Dedifferentiated amniotic fluid mesenchymal stem cell (primary cell): ENCODE measurements at regions not wholly inside any gene's neighbourhood (a gene's known extent, or its start where the extent isn't known, plus 50 kb on each side); places are given as distances from the start of the nearest gene placed in this dataset.
"Not testable (repeated sequence)": the region's sequence is repeated elsewhere in the genome, so short reads cannot be mapped to it uniquely, and the experiment has no call there.

Experiments used
- DNase-seq: peaks from one replicate; pipeline ENCODE4 v3.0.0-alpha.2; 2016; ENCODE audit errors: extremely low spot score

DNA sequence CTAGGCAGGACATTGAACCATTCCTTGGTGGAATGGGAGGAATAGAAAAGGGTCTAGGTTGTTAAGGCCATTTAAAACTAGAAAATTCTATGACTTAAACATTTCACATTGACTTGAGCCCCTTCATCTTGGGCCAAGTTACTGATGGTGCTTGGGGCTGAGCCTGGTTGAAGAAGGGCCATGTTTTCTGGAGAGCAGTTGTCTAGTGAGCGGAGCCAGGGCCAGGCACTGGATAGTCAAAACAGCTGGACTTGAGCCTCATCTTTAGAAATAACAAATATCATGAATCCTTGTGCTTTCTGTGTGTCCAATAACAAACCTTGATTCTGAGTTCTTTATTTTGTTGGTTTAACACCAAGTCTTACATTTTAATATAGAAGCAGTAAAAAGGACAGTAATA lies 134.6 kb upstream of the TCF21 start:
- no peak for DNase-seq

DNA sequence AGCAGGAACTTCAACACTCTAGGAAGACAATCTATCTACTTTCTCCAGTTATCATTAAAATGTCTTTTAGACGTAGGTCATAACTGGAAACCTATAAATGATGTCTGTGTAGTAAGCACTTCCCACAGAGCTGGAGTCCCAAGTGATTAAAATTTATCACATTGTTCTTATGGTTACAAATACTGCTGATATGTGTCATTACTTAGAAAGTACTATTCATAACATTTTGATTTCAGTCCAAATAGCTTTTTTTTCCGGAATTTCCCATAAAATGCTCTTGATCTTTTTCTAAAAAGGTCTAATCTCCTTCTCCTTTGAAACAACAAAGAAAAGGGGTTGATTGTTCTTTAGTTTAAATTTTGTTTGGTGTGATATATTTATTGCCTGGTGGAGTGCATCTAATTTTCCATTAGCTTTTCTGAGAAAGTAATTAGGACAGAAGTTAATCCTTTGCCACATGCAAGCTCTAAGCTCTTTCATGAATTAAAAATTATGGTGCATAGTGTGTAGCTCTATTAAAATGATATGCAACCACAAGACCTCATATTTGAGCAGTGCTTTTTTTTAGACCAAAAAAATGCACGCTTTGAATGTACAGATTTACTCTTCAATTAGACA lies 132.7 kb upstream of the TCF21 start:
- DNase-seq, result no peak

DNA sequence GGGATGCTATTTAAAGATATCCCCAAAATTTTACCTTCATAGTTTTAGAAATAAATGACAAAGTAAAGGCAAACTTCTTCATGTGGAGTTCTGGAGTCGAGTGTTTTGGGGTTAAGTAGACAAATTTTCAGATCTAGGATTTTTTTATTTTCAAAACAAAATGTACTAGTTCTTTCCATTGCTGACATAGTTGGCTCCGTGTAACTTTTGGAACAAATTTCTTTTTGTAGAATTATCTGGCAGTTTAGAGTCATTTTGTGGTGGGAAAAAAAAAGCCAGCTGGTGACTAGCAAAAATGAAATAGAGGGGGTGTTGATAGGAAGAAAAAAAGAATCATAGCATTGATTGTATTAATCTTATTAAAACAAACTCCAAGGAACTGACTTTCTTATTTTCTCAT lies 131.6 kb upstream of the TCF21 start:
- no peak for DNase-seq

DNA sequence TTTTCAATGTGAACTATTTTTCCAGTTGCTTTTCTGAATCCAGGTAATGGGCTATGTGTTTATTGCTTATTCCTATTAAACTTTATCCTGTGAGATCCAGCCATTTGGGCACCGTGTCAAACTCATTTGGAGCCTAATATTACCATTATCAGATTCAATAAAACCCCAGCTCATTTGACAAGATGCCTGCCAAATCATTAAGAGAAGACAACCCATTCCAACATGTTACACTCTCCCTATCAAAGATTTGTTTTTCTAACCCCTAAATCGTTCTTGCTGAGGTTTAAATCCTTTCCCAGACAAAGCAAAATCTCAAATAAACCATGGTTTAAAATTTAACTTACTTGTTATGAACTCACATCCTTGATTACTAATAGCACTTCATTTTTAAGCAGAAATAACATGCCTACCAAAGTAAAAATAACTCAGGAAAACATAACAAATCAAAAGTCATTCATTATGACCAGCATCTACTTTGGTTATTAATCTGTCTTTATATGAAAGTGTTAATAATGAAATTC lies 130.0 kb upstream of the TCF21 start:
- no peak for DNase-seq

DNA sequence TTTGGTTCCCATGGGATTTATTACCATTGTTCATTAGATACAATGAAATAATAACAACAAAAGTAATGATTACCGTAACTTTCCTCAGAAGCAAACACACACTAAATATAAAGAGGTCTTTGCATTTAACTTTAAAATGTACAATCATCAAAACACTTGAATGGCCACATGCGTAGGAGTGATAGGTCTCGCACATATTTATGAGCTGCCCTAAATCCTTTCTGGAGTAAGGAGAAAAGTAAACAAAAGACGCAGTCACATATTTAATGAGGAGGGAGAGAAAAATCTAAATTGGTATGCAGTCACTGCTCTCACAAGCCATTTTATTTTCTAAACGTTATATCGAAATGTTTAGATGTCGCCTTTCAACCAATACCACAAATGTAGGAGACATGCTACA lies 129.4 kb upstream of the TCF21 start:
- no peak for DNase-seq

DNA sequence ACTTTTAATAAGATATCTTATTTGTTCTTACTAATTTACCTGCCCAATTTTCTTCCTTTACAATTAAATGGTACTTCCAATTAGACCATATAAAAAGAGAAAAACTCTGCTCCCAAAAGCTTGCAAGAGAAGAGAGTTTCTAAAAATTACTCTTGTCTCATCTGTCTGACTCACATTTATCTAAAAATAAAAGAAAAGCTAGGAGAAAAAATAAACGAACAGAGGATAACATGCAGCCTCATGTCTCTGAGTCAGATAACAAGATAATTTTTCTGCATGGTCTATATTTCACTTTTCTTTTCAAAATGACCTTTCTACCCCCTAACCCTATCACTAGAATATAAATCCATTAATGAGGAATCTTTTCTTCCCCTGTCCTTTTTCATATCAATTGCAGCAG lies 127.2 kb upstream of the TCF21 start:
- DNase-seq, result peak; percentile 66

DNA sequence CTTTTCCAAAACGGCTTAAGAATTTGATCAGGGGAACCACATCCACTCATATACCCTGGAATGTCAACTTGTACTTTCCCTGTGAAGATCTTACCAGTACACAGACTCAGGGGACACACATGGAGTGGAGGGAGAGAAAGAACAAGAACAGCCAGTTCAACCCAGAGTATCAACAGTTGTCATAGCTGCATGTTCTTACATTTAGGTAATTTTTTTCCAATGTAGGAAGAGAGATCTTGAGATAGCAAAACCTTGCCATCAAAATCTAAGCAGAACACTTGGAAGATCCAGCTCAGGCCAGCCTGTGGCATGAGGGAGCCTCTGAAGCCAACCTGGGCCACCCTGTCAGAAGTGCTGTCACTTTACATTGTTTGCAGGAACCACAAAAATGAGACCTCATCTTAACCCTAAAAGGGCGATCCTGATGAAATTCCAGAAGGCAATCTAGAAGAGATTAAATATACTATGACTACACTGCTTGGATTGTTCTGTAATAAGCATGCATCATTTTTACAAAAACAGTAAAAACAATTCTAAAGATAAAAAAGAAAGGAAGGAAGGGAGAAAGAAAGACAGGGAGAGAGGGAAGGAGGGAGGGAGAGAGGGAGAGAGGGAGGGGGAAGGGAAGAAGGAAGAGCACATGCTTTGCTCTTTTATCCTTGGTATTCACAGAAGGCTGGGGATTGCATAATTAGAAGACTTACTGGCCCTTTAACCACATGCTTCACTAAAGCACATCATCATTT lies 124.7 kb upstream of the TCF21 start:
- DNase-seq, result peak; percentile 67

DNA sequence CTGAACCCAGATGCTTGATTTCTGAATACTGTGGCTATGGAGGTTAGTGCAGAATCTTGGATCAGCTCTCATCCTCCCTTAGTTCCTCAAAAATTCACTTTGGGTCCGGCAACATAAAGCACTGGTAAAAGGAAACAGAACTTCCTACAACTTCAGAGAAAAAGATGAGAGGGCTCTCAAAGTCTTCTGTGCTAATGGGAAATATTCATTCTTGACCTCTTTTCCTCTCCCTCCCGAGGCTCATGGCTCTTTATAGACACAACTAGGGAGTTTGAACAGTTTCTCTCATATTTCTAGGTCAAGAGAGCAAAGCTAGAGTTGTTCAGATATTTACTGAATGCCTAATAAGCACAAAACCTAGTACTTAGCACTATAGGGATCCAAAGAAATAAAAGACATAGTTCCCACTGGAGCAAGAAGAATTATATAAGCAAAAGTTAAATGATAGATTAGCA lies 124.1 kb upstream of the TCF21 start:
- no peak for DNase-seq

DNA sequence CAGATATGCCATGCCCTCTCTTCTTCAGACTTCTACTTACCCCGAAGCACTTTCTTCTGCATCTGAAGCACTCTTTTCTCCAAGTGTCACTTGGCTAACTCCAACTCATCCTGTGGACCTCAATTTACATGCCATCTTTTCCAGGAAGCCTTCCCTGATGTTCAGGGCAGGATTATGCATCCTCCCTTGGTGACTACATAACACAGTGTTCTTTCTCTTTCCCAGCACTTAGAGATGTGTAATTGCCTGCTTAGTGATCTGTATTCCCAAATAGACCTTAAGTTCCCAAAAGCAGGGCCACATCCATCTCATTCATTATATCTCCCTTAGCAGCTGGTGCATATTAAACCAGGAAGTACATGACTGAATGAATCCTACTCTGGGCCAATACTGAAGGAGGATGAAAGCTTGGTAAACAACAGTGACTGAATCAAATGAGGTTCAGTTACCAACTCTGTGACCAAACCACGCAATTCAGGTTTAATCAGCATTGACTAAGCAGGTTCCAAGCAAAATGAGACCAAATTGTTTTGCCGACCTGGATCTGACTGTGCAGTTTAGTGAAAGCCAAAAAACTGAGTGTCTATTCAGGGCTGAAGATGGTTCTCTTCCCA lies 121.4 kb upstream of the TCF21 start:
- no peak for DNase-seq

DNA sequence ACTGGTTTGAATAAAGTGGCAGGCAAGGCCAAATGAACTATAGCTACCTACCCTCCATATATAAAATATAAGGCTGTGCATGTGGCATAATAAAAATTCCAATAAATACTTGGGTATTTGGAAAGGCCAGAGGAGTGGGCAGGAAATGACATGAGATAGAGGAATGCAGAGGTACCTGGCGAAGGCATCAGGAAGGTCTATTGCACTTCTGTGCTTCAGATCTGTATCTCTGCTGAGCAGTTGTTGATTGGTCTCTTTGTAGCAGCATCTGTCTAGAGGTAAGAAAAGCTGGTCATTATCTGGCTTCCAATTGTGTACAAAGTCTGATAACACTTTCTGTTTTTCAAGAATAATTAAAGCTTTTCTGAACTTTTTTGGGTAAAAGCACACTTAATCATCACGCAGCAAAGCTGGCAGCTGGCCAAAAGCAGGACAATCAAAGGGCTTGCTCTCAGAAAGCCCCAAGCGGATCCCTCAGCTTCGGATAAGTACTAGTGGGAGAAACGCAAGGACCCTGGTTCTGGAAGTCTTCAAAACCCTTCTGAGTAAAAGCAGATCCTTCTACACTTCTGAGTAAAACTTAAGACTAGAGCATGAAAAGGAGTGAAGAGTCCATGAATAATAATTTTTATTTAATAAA lies 120.1 kb upstream of the TCF21 start:
- no peak for DNase-seq

DNA sequence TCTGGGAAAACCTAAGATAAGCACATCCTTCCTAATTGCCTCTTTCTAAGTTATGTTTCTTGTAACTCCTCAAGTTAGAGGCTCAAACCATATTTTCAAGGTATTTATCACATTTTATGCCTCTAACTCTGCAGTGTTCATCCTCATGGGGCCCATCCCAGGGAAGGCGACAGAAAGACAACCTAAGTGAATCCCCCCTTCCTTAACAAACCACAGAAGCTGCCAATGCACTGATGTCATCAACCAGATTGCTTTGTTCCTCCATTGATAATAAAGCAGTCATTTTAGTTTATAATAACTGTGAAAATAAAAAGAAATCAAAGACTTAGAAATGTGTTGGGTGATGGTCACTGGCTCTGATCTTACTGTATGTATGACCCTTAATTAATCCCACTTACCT lies 119.5 kb upstream of the TCF21 start:
- no peak for DNase-seq

DNA sequence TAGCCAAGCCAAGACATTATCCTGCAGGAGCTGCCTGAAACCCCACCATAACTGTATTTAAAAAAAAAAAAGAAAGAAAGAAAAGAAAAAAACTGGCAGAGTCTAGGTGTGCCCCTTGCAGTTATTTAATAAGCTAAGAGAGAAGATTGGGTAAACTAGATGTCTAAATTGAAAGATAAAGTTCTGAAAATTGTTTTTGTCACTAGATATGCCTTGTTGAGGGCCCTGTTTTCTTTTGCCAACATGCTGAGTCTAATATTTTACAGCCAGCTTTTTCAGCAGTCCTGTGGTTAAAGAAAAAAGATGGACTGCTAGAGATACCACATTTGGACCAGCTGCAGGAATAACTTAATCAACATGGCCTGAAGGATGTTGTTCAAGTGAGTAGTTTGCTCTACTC lies 116.3 kb upstream of the TCF21 start:
- no peak for DNase-seq

DNA sequence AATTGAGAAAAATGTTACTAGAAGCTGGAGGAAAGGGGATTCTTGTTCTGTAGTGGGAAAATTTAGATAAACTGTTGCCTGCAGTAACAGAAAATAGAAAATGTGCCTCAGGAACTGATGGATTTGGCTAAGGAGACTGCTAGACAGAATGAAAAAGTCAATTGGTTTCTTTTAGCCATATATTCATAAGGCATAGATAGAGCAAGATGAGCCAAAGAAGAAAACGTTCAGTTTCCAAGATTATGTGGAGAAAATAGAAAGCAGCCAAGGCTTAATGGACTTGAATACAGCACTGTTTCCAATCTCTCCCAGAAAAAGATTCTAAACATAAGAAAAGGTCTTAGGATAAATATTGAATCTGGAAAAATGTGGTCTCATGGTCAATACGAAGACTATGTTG lies 115.1 kb upstream of the TCF21 start:
- no peak for DNase-seq

DNA sequence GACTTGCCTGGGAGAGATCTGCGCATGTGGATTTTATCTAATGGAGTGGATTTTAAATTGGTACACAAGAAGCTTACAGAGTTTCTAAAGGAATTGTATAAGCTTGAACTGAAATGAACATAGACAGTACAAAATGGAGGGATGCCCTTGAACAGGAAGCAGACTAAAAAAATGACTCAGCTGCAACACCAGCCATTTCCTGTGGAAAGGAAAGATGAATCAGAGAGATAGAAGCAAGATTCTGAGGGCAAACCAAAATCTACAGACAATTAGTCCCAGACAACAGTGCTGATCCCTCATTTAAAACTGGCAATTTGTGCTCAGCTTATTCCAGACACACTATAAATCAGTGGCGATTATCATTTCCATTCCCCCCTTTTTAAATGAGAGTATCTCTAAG lies 114.6 kb upstream of the TCF21 start:
- DNase-seq, result no peak

DNA sequence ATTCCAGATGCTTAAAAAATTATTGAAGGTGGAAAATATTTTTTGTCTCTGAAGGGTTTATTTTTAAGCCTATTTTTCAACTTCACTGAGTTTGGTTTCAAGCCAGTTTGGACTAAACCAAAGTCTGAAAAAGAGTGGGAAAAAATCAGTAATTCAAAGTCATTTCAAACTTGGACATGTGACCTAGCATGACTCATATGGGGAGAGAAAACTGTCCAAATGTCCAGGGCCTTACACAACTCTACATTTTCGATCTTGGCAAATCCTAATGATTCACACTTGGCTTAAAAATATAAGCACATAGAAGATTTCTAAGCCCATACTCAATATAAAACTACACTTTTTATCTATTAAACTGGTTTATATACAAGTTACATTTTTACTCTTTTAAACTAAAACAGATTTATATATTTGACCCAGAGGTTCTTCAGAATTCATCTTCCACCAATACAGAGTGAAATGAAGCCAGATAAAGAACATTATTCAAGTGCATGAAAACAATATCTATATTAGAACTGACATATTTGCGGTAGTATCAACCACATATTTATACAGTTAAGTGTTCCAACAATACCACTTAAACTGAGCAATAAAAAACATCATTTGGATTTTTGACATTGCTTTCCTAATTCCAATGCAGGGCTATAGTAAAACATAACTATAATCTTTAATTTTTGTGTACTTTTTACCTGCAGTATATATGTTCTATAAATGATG lies 110.3 kb upstream of the TCF21 start:
- peak; percentile 89 for DNase-seq

DNA sequence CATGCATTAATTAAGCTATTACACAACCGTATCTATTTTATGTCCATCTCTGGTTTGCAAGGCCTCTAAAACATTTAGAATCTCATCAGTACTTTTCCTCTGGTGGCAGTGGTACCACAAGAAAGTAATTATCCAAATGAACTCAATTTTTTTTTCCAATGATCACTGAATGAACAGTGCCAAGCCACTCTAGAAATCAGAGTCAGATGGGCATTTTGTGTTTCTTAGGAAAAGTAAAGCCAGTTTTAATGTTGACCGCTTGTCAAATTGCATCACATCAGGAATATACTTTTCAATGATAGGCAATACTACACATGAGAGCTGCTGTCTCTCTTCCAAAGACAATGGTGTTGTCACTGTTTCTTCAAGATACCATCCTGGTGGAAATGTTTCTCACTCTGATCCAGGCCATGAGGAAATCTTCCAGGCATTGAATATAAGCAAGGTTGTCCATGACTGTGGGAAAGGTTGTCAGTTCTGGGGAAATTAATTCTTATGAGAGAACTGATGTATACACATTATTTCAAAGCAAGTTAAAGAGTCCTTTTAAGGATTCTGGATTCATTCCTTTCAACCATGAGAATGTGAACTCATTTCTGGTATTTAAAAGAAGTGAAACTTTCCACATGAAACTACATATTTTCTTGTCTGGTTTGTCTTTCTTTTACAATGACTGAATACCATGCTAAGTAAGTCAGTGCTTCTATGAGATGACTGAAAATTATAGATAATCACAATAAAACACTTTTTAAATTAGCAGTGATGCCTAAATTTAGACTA lies 108.8 kb upstream of the TCF21 start:
- DNase-seq, result peak; percentile 26

DNA sequence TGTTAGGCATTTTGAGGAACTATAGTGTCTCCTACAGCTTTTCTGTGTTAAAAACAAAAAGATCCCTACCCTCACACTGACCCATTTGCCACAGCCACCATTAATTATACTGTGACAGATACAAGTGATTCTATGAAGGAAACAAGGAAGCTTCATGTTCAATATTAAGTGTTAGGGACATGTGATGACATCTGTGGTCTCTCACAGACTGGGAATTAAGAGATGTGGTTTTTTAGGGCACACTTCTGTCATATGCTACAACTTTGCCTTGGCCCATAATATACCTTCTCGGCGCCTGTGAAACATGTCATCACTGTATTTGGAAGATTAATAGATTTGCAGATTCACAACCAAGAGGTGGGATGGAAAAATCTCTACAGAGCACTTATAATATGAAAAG lies 102.9 kb upstream of the TCF21 start:
- no peak for DNase-seq

DNA sequence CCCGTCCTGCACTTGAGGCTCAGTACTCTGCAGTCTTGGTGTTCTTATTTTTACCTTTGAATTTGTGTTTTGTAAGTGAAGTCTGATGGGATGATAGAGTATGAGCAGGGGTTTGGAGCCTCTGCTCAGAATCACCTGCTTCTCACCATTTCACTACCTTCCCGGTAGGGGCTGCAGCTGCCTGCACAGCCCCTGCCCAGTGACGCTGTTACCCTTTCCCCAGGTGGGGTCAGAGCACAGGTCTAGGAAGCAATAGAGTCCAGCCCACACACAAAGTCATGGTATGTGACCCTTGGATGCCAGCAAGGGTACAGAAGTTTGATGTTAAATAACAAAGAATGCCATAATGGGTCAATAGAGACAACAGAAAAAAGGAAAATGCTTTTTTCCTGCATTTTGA lies 101.8 kb upstream of the TCF21 start:
- no peak for DNase-seq

DNA sequence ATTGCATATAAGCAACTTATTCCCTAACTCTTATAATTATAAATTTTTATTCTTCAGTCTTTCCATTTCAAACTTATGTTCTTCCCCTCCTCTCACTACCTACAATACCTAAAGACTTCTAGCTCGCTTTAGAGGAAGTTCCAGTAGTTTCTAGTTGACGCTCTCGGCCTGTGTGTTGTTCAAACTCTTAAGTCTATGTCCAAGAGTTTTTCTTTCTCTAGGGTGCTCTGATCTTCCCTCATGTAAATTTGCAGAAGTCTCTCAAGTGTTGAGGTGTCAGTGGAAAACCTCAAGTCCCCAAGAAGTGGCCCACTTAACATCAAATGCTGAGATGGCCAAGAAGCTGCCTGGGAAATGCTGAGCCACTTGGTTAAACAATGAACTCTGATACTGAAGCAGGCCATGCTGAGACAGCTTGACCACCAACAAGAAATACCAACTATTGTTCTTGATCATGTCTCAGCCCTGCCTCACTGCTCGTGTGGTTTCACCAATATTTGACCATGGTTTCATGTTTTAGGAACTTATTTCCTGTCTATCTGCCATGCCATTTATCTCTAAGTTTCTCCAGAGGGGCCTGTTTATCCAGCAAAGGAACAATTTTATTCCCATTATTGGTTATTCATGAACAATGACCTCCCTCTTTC lies 100.9 kb upstream of the TCF21 start:
- DNase-seq, result no peak

DNA sequence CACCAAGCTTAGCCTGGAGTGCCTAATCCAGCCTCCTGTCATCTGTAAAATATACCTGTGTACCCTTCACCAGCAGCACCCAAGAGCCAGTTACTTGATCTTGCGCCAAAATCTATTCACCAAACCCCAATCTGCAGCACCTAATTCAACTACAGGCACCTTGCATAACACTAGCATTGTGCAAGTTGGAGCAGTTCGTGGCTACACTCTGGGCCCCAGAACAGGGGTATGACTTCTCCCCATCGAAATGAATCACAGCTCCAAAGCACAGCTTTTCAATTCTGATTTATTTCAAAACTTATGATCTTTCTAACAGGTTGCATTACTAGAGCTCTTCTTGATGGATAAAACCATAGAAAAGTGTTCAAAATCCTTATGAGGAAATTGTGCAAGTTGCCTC lies 100.4 kb upstream of the TCF21 start:
- no peak for DNase-seq

DNA sequence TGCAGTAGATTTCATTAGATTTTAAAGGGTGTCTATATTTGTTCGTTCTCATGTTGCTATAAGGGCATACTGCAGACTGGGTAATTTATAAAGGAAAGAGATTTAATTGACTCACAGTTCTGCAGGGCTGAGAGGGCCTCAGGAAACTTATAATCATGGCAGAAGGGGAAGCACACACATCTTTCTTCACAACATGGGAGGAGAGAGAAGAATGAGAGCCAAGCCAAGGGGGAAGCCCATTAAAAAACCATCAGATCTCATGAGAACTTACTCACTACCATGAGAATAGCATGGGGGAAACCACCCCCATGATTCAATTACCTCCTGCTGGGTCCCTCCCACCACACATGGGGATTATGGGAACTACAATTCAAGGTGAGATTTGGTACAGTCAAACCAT lies 99.5 kb upstream of the TCF21 start:
- not testable (repeated sequence) for DNase-seq
